ENCODE measurements at regions not wholly inside any gene's neighbourhood (a gene's known extent, or its start where the extent isn't known, plus 50 kb on each side); places are given as distances from the start of the nearest gene placed in this dataset.

- TF ChIP-seq, protein P1, sequence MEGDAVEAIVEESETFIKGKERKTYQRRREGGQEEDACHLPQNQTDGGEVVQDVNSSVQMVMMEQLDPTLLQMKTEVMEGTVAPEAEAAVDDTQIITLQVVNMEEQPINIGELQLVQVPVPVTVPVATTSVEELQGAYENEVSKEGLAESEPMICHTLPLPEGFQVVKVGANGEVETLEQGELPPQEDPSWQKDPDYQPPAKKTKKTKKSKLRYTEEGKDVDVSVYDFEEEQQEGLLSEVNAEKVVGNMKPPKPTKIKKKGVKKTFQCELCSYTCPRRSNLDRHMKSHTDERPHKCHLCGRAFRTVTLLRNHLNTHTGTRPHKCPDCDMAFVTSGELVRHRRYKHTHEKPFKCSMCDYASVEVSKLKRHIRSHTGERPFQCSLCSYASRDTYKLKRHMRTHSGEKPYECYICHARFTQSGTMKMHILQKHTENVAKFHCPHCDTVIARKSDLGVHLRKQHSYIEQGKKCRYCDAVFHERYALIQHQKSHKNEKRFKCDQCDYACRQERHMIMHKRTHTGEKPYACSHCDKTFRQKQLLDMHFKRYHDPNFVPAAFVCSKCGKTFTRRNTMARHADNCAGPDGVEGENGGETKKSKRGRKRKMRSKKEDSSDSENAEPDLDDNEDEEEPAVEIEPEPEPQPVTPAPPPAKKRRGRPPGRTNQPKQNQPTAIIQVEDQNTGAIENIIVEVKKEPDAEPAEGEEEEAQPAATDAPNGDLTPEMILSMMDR (IDR thresholded peaks at IDR 0.05; ENCODE audit: low read depth, low read length): no peak
- TF ChIP-seq POLR2A (IDR thresholded peaks at IDR 0.05; ENCODE audit: extremely low read depth, insufficient read length): no peak
- TF ChIP-seq, protein P2, sequence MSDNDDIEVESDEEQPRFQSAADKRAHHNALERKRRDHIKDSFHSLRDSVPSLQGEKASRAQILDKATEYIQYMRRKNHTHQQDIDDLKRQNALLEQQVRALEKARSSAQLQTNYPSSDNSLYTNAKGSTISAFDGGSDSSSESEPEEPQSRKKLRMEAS (IDR thresholded peaks at IDR 0.05; ENCODE audit: low read depth, low read length): no peak
These were observed 287.6 kb upstream of the SGCG start for GRCh38 chr13:22893204-22893603.
